Endothelial cell (in vitro differentiated cells): ENCODE measurements at regions not wholly inside any gene's neighbourhood (a gene's known extent, or its start where the extent isn't known, plus 50 kb on each side); places are given as distances from the start of the nearest gene placed in this dataset.
A peak's percentile ranks its signal among the peaks of the same experiment; 100 is the strongest.

Experiments used
- DNase-seq: peaks from one replicate; pipeline ENCODE4 v3.0.0; 2021; ENCODE audit warnings: low spot score
- H3K27ac Mint-ChIP-seq: one replicate; pipeline ENCODE4 v1.8.0; 2021; ENCODE audit warnings: mixed read lengths, inconsistent platforms; ENCODE audit not compliant: unreplicated experiment
- H3K27me3 Mint-ChIP-seq: one replicate; pipeline ENCODE4 v1.8.0; 2021; ENCODE audit warnings: mild to moderate bottlenecking, moderate library complexity, mixed read lengths, inconsistent platforms; ENCODE audit not compliant: unreplicated experiment
- H3K36me3 Mint-ChIP-seq: one replicate; pipeline ENCODE4 v1.8.0; 2021; ENCODE audit warnings: mild to moderate bottlenecking, low read depth, mixed read lengths, inconsistent platforms; ENCODE audit not compliant: unreplicated experiment
- H3K4me1 Mint-ChIP-seq: one replicate; pipeline ENCODE4 v1.8.0; 2021; ENCODE audit warnings: mild to moderate bottlenecking, mixed read lengths, inconsistent platforms; ENCODE audit not compliant: unreplicated experiment
- H3K4me3 Mint-ChIP-seq: one replicate; pipeline ENCODE4 v1.8.0; 2021; ENCODE audit warnings: mild to moderate bottlenecking, mixed read lengths, inconsistent platforms; ENCODE audit not compliant: unreplicated experiment
- H3K9me3 Mint-ChIP-seq: one replicate; pipeline ENCODE4 v1.8.0; 2021; ENCODE audit warnings: mixed read lengths, inconsistent platforms; ENCODE audit not compliant: unreplicated experiment
- TF ChIP-seq, protein P1 (sequence below): fragments of 200-600 bp; sonication (generic); IDR thresholded peaks from one replicate; pipeline ENCODE4 v1.5.0; 2021; ENCODE audit warnings: antibody characterized with exemption; ENCODE audit not compliant: unreplicated experiment

- H3K27ac Mint-ChIP-seq, result no peak overlapping the region
- no peaks in the 10 kb centered on the region for H3K9me3 Mint-ChIP-seq
- H3K4me1 Mint-ChIP-seq, result peaks cover 21% of the 10 kb centered on the region
- H3K27me3 Mint-ChIP-seq, result peaks cover 8% of the 10 kb centered on the region
- no peak overlapping the region for H3K4me3 Mint-ChIP-seq
- TF ChIP-seq, protein P1, sequence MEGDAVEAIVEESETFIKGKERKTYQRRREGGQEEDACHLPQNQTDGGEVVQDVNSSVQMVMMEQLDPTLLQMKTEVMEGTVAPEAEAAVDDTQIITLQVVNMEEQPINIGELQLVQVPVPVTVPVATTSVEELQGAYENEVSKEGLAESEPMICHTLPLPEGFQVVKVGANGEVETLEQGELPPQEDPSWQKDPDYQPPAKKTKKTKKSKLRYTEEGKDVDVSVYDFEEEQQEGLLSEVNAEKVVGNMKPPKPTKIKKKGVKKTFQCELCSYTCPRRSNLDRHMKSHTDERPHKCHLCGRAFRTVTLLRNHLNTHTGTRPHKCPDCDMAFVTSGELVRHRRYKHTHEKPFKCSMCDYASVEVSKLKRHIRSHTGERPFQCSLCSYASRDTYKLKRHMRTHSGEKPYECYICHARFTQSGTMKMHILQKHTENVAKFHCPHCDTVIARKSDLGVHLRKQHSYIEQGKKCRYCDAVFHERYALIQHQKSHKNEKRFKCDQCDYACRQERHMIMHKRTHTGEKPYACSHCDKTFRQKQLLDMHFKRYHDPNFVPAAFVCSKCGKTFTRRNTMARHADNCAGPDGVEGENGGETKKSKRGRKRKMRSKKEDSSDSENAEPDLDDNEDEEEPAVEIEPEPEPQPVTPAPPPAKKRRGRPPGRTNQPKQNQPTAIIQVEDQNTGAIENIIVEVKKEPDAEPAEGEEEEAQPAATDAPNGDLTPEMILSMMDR, result no peak
- no peak for DNase-seq
- H3K36me3 Mint-ChIP-seq, result peaks cover 8% of the 10 kb centered on the region
These were observed 104.5 kb downstream of the TTLL2 start for GRCh38 chr6:167429353-167429752.

GRCh38 chr6:167435209-167435728 lies 110.4 kb downstream of the TTLL2 start:
- Mint-ChIP-seq H3K4me1 (no peaks in the 10 kb centered on the region), H3K4me3 (no peak overlapping the region), H3K27me3 (peaks cover 5% of the 10 kb centered on the region), H3K27ac (no peak overlapping the region), H3K9me3 (no peaks in the 10 kb centered on the region), H3K36me3 (peaks cover 4% of the 10 kb centered on the region)
- TF ChIP-seq, protein P1, result no peak
- DNase-seq, result no peak

DNA sequence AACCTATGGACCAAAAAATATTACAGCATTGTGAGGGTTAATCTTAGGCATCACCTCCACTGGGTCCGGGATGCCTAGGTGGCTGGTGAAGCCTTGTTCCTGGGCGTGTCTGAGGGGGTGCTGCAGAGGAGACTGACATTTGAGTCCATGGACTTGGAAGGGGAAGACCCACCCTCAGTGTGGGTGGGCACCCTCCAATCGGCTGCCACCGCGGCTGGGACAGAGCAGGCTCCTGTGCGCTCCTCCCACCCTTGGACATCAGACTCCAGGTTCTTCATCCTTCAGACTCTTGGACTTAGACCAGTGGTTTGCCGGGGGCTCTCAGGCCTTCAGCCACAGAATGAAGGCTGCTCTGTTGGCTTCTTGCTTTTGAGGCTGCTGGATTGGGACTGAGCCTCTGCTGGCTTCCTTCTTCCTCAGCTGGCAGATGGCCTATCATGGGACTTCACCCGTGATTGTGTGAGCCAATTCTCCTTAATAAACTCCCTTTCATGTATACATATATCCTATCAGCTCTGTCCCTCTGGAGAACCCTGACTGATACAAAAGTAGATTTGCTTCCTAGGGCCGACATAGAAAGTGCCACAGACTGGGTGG lies 113.1 kb downstream of the TTLL2 start:
- no peaks in the 10 kb centered on the region for H3K9me3 Mint-ChIP-seq
- DNase-seq, result no peak
- H3K4me3 Mint-ChIP-seq, result no peak overlapping the region
- H3K36me3 Mint-ChIP-seq, result no peaks in the 10 kb centered on the region
- no peak overlapping the region for H3K27ac Mint-ChIP-seq
- peaks cover 5% of the 10 kb centered on the region for H3K27me3 Mint-ChIP-seq
- TF ChIP-seq, protein P1, result no peak
- H3K4me1 Mint-ChIP-seq, result peaks cover 14% of the 10 kb centered on the region

- Mint-ChIP-seq H3K27me3 (peaks cover 5% of the 10 kb centered on the region), H3K36me3 (no peaks in the 10 kb centered on the region), H3K9me3 (no peaks in the 10 kb centered on the region), H3K4me1 (peaks cover 19% of the 10 kb centered on the region), H3K27ac (peak overlapping the region; percentile 81), H3K4me3 (no peak overlapping the region)
- TF ChIP-seq, protein P1, result no peak
- DNase-seq, result peak; percentile 33
These were observed 116.9 kb downstream of the TTLL2 start for GRCh38 chr6:167441715-167442206.

- Mint-ChIP-seq H3K27ac (peak overlapping the region; percentile 81), H3K4me3 (no peak overlapping the region), H3K4me1 (peaks cover 19% of the 10 kb centered on the region), H3K36me3 (no peaks in the 10 kb centered on the region), H3K9me3 (no peaks in the 10 kb centered on the region), H3K27me3 (peaks cover 5% of the 10 kb centered on the region)
- DNase-seq, result no peak
- TF ChIP-seq, protein P1, result no peak
These were observed 117.4 kb downstream of the TTLL2 start for GRCh38 chr6:167442245-167442644.
